ENCODE measurements at regions not wholly inside any gene's neighbourhood (a gene's known extent, or its start where the extent isn't known, plus 50 kb on each side); places are given as distances from the start of the nearest gene placed in this dataset.

DNA sequence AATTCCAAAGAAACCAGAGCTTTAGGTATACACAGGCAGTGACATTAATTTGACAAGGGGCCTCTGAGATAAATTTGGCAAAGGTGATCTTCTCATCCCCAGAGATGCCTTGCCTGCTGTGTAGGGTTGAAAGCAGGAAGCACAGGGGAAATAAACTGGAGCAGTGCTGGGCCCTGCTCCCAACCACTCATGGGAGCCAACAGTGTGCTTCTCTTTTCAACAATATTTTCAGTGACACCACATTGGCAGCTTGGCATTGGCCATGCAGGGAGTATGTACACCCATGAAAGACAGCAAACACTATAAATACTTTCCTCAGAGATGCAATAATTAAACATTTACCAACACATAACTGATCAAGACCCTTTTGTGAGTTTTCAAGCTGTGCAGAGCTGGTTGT is 90.7 kb upstream of the F13A1 start:
- TF ChIP-seq, protein P1, sequence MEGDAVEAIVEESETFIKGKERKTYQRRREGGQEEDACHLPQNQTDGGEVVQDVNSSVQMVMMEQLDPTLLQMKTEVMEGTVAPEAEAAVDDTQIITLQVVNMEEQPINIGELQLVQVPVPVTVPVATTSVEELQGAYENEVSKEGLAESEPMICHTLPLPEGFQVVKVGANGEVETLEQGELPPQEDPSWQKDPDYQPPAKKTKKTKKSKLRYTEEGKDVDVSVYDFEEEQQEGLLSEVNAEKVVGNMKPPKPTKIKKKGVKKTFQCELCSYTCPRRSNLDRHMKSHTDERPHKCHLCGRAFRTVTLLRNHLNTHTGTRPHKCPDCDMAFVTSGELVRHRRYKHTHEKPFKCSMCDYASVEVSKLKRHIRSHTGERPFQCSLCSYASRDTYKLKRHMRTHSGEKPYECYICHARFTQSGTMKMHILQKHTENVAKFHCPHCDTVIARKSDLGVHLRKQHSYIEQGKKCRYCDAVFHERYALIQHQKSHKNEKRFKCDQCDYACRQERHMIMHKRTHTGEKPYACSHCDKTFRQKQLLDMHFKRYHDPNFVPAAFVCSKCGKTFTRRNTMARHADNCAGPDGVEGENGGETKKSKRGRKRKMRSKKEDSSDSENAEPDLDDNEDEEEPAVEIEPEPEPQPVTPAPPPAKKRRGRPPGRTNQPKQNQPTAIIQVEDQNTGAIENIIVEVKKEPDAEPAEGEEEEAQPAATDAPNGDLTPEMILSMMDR (IDR thresholded peaks at IDR 0.05; ENCODE audit: extremely low read depth in 1 of 2, insufficient read depth in 1 of 2, low read depth in 1 of 2, low read length in 2 of 2), result no peak
- no peak for TF ChIP-seq POLR2A (IDR thresholded peaks at IDR 0.05; ENCODE audit: low read depth, low read length)
- TF ChIP-seq POLR2AphosphoS5 (IDR thresholded peaks at IDR 0.05; ENCODE audit: insufficient read depth, low read depth, low read length), result no peak
- TF ChIP-seq FOS (IDR thresholded peaks at IDR 0.05; ENCODE audit: borderline replicate concordance, insufficient read depth, low read length), result no peak
- TF ChIP-seq GATA2 (IDR thresholded peaks at IDR 0.05; ENCODE audit: insufficient read depth, insufficient read length, low read depth, low read length), result no peak
- TF ChIP-seq, protein P2, sequence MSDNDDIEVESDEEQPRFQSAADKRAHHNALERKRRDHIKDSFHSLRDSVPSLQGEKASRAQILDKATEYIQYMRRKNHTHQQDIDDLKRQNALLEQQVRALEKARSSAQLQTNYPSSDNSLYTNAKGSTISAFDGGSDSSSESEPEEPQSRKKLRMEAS (IDR thresholded peaks at IDR 0.05; ENCODE audit: insufficient read depth, insufficient read length), result no peak

Data from endothelial cell of umbilical vein (primary cell).